IPS DF 6.9 (cell line): ENCODE measurements at regions not wholly inside any gene's neighbourhood (a gene's known extent, or its start where the extent isn't known, plus 50 kb on each side); places are given as distances from the start of the nearest gene placed in this dataset.

Experiments used
- DNase-seq: peaks from one replicate; pipeline ENCODE4 v3.0.0-alpha.2; 2013; ENCODE audit warnings: low read depth, low spot score
- H3K27ac ChIP-seq: one replicate; pipeline ENCODE4 v1.5.1; 2013; ENCODE audit warnings: low read length, control low read depth
- H3K27me3 ChIP-seq: 2 replicates; pipeline ENCODE4 v1.6.1; 2013; ENCODE audit warnings: mild to moderate bottlenecking, low read length; ENCODE audit not compliant: control insufficient read depth, insufficient read depth
- H3K36me3 ChIP-seq: 2 replicates; pipeline ENCODE4 v1.6.1; 2013; ENCODE audit warnings: low read length; ENCODE audit not compliant: control insufficient read depth, insufficient read depth
- H3K4me1 ChIP-seq: 2 replicates; pipeline ENCODE4 v1.6.1; 2013; ENCODE audit warnings: low read length; ENCODE audit not compliant: control insufficient read depth, insufficient read depth
- H3K4me3 ChIP-seq: 2 replicates; pipeline ENCODE4 v1.5.1; 2013; ENCODE audit warnings: mild to moderate bottlenecking, low read length
- H3K9me3 ChIP-seq: 2 replicates; pipeline ENCODE4 v1.6.1; 2013; ENCODE audit warnings: low read length, inconsistent platforms; ENCODE audit not compliant: control insufficient read depth, insufficient read depth
- WGBS: extraction: QIAGEN DNeasy Blood & Tissue Kit; methylation state at CpG from one replicate; pipeline ENCODE4 v1.1.7; 2013; ENCODE audit warnings: mixed read lengths, missing lambda C conversion rate; ENCODE audit not compliant: insufficient read length, insufficient coverage; 5-methylcytosine and 5-hydroxymethylcytosine counted together

DNA sequence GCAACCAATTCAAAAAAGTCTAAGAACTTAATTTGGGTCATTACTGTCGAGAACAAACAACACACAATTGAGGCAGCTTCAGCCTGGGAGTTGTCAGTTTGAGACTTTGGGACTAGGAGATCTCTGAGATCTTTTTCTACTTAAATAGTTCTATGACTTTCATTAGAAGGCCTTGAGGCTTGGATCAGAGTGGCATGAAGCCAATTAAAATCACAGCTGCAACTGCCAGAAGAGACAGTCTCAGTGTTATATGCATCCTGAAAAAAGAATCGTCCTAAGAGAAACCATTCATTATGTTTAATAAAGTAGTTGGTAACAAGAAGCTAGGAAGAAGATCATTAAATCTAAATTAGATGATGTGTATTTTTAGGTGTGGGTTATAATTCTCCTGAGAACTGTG lies 170.8 kb upstream of the RASSF8 start:
- no peaks in the 10 kb centered on the region for H3K9me3 ChIP-seq
- DNase-seq = no peak
- no peak overlapping the region for H3K4me3 ChIP-seq
- no peaks in the 10 kb centered on the region for H3K4me1 ChIP-seq
- no peaks in the 10 kb centered on the region for H3K27me3 ChIP-seq
- H3K27ac ChIP-seq = no peak overlapping the region
- H3K36me3 ChIP-seq = no peaks in the 10 kb centered on the region
- WGBS = no CpG with 5 or more reads among the region's 2 CpGs

DNA sequence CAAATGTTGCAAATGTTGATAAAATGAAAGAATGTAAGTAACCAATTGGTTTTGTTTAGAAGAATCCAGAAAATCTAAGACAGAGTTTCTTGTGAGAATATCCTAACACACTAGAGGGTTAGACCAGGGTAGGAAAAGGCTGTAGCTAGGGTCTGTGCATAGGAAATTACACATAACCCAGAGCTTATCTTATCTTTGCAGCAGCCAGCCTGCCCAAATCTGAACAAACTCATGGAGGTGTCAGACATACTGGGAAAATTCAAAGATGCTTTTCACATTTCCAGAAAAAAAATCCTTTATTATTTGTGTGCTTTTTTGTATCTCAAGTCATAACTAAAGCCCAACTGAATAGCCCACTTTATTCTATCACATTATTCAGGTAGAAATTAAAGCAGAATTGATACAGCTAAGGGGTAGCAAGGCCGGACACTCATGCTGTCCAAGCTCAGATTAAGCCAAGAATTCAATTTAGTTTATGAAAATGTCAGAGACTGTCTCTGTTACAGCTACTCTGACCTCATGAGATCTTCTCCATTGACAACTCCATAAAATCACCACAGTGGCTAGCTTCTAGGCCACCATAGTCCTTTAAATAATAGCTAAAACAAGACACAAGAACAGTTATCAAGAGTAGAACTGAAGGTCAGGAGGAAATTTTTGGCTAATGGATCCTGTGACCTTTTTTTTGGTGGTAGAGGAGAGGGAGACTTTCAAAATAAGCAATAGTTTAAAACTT lies 169.6 kb upstream of the RASSF8 start:
- Histone ChIP-seq H3K9me3 (no peaks in the 10 kb centered on the region), H3K27me3 (no peaks in the 10 kb centered on the region), H3K4me1 (0 out of 2 replicates have a peak, but pooled peaks cover 1% of the 10 kb centered on the region), H3K27ac (no peak overlapping the region), H3K4me3 (no peak overlapping the region), H3K36me3 (no peaks in the 10 kb centered on the region)
- DNase-seq = no peak
- no CpG with 5 or more reads among the region's 1 CpG for WGBS

DNA sequence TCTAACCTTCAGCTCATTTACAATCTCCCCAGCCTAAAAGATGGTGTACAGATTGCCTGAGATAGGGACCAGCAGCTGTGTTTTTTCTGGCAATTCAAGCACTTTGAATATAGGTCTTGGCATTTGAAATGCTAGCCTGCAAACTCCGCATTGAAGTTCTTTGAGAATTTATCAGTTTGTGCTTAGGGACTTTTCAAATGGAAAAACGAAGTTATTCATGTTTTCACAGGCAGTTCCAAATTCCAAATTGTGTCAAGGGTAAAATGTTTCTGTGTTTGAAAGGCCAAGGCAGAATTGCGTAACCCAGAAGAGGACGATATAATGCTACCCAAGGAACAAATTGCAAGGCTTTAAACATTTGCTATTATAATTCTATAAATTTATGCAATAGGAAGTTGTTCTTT lies 168.9 kb upstream of the RASSF8 start:
- no CpG with 5 or more reads among the region's 4 CpGs for WGBS
- Histone ChIP-seq H3K27me3 (no peaks in the 10 kb centered on the region), H3K4me1 (0 out of 2 replicates have a peak, but pooled peaks cover 1% of the 10 kb centered on the region), H3K9me3 (no peaks in the 10 kb centered on the region), H3K36me3 (no peaks in the 10 kb centered on the region), H3K4me3 (no peak overlapping the region), H3K27ac (no peak overlapping the region)
- DNase-seq = no peak

DNA sequence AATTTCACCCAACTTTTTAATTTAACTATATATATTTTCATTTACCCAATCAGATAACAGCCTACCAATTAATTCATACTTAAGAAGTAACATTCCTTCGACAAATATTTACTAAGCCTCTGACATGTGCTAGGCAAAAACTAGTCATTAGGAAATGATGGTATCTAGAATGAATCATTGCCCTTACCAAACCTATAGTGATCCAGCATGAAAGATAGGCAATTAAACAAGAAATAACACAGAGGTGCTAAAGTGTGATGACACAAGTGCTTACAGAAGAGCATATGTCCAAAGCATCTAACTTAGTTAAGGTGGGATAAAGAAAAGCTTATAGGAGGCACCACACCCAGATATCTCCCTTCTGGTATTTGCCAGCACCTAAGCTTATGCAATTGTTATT lies 166.5 kb upstream of the RASSF8 start:
- Histone ChIP-seq H3K27me3 (no peaks in the 10 kb centered on the region), H3K27ac (no peak overlapping the region), H3K4me1 (0 out of 2 replicates have a peak, but pooled peaks cover 1% of the 10 kb centered on the region), H3K4me3 (no peak overlapping the region), H3K36me3 (no peaks in the 10 kb centered on the region), H3K9me3 (no peaks in the 10 kb centered on the region)
- WGBS = no CpG with 5 or more reads among the region's 1 CpG
- no peak for DNase-seq

DNA sequence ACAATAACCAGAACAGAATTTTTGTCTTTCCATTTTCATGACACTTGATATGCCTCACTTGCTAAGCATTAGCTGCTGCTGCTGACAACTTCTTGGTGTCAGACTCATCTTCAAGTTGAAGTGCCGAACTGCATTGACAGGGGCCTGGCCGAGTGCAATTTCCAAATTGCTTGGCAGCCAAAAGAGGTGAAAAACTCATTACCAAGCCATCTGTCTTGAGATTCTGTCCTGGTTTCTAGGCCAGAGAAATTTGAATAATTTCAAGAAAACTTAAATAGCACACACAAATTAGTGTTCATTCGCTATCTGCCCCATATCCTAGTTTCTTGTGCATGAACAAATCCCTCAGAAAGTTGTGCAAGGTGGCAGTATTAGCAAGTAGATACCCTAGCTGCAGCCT lies 165.3 kb upstream of the RASSF8 start:
- no CpG with 5 or more reads among the region's 3 CpGs for WGBS
- H3K4me3 ChIP-seq = no peak overlapping the region
- H3K36me3 ChIP-seq = no peaks in the 10 kb centered on the region
- no peak for DNase-seq
- H3K27ac ChIP-seq = no peak overlapping the region
- H3K4me1 ChIP-seq = 0 out of 2 replicates have a peak, but pooled peaks cover 1% of the 10 kb centered on the region
- no peaks in the 10 kb centered on the region for H3K27me3 ChIP-seq
- no peaks in the 10 kb centered on the region for H3K9me3 ChIP-seq

DNA sequence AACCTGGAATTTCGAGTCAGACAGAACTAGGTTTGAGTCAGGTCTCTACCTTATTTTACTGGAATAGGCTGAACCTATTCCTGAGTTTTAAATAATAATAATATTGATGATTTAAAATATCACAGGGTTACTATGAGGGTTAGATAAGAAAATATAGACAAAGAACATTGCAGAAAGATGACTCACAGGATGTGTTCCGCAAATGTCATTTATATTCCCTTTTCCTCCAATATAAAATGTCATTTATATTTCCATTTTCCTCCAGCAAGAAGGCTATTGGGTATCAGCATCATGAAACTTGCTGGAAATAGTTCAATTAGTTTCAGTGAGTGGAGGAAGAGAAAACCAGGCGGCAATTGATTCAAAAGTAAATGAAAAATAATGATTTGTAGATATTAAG lies 163.9 kb upstream of the RASSF8 start:
- no peaks in the 10 kb centered on the region for H3K9me3 ChIP-seq
- DNase-seq = no peak
- WGBS = no CpG with 5 or more reads among the region's 3 CpGs
- no peaks in the 10 kb centered on the region for H3K27me3 ChIP-seq
- H3K36me3 ChIP-seq = no peaks in the 10 kb centered on the region
- H3K4me3 ChIP-seq = no peak overlapping the region
- no peak overlapping the region for H3K27ac ChIP-seq
- 0 out of 2 replicates have a peak, but pooled peaks cover 1% of the 10 kb centered on the region for H3K4me1 ChIP-seq

DNA sequence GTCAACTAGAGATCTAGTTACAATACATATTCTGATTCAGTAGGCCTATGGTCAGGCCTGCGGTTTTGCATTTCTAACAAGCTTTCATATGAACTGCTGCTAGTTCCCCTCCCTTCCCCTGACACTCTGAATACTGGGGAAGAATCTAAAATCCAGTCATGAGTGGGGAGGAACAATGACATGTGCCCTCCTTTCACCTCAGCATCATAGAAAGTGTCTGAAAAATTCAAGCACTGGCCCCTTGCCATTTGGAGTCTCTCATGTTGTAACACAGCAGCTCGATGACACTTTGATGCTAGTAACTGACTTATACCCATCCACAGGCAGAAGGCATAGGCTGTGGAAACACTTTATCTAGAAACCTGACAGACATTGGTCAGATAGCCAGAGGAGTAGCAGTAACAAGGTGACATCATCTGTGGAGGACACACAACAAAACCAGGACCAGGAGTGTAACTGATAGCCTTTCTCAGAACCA lies 161.9 kb upstream of the RASSF8 start:
- Histone ChIP-seq H3K9me3 (no peaks in the 10 kb centered on the region), H3K4me3 (no peak overlapping the region), H3K36me3 (no peaks in the 10 kb centered on the region), H3K27me3 (no peaks in the 10 kb centered on the region), H3K4me1 (0 out of 2 replicates have a peak, but pooled peaks cover 1% of the 10 kb centered on the region), H3K27ac (no peak overlapping the region)
- no peak for DNase-seq
- no CpG with 5 or more reads among the region's 2 CpGs for WGBS

DNA sequence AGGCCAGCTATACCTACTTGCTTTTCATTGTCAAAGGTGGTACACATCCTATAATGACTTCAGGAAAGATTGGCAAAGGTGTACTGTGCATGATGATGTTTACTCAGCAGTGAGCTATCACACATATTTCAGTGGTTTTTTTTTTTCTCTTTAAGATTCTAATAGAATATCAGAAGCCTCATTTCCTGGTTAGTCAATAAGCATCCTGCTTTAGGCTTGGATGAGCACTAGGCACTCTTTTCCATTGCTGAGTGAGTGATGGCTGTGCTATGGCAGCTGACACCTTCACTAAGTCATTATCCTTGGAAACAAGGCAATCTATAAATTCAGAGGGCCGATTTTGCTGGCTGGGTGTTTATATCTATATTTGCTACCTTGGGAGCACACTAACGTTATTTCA lies 161.1 kb upstream of the RASSF8 start:
- no peak for DNase-seq
- Histone ChIP-seq H3K36me3 (no peaks in the 10 kb centered on the region), H3K27me3 (no peaks in the 10 kb centered on the region), H3K4me3 (no peak overlapping the region), H3K9me3 (no peaks in the 10 kb centered on the region), H3K4me1 (0 out of 2 replicates have a peak, but pooled peaks cover 1% of the 10 kb centered on the region), H3K27ac (no peak overlapping the region)
- no CpG with 5 or more reads among the region's 2 CpGs for WGBS

DNA sequence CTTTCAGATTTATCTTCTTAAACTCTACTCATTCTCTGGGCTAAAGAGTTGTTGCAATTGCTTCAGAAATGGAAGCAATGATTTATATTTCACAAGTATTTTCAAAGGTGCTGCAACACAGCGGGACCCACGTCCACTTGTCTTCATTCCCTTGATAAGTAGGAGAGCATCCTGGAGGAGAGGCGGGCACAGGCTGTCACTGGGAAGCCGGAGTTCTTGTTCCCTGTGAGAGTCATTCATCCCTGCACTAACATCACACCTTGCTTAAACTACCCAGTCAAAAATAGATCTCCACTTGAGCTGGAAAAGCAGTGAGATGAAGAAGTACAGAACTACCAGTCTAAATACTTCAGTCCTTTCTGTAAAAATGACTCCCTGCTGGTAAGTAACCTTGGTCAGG lies 160.5 kb upstream of the RASSF8 start:
- Histone ChIP-seq H3K9me3 (no peaks in the 10 kb centered on the region), H3K27me3 (no peaks in the 10 kb centered on the region), H3K27ac (no peak overlapping the region), H3K36me3 (no peaks in the 10 kb centered on the region), H3K4me3 (no peak overlapping the region), H3K4me1 (0 out of 2 replicates have a peak, but pooled peaks cover 1% of the 10 kb centered on the region)
- WGBS = no CpG with 5 or more reads among the region's 4 CpGs
- DNase-seq = no peak

DNA sequence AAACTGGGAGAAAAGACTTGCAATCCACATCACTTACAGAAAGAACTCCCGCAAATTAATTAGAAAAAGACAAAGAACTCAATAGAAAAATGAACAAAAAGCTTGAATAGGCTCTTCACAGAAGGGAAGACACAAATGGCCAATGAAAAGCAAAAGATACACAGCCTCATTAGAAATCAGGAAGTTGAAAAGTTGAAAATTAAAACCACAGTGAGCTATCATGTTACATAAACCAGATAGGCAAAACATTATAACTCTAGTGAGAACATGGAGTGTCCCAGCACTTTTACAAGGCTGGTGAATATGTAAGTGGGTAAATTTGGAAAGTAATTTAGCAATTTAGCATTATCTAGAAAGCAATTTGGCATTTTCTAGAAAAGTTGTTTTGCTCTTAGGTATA lies 158.4 kb upstream of the RASSF8 start:
- Histone ChIP-seq H3K4me3 (no peak overlapping the region), H3K36me3 (no peaks in the 10 kb centered on the region), H3K27me3 (no peaks in the 10 kb centered on the region), H3K4me1 (no peaks in the 10 kb centered on the region), H3K27ac (no peak overlapping the region), H3K9me3 (no peaks in the 10 kb centered on the region)
- no CpG with 5 or more reads among the region's 1 CpG for WGBS
- no peak for DNase-seq

DNA sequence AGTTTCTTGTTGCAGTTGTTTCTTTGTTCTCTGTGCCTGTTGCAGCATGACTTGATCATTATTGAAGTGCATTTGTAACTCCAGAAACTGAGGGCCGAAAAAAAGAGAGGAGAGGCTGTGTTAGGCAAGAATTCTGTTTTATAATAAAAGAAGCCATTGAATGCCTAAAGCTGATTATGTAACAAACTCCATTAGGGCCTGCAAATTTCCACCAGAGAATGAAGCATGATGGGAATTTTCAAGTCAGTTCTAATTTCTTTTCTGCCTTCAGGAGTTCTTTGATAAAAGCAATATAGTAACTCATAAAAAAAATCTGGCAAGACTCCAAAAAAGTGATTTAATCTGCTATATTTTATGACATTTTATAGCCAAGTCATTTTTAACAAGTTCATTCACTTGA lies 156.7 kb upstream of the RASSF8 start:
- Histone ChIP-seq H3K27me3 (no peaks in the 10 kb centered on the region), H3K4me3 (no peak overlapping the region), H3K9me3 (no peaks in the 10 kb centered on the region), H3K27ac (no peak overlapping the region), H3K36me3 (no peaks in the 10 kb centered on the region), H3K4me1 (no peaks in the 10 kb centered on the region)
- no CpG with 5 or more reads among the region's 1 CpG for WGBS
- no peak for DNase-seq
